Islet of Langerhans (tissue), 1 donor: ENCODE measurements at regions not wholly inside any gene's neighbourhood (a gene's known extent, or its start where the extent isn't known, plus 50 kb on each side); places are given as distances from the start of the nearest gene placed in this dataset.
"Not testable (repeated sequence)": the region's sequence is repeated elsewhere in the genome, so short reads cannot be mapped to it uniquely, and the experiment has no call there.

Experiments used
- FAIRE-seq: peaks from one replicate; lab custom pipeline; 2011; peaks lifted over from hg19 to GRCh38; lab: Jason Lieb, UNC

- no peak for FAIRE-seq
Measured at GRCh38 chr12:28776220-28776619, 372.9 kb upstream of the FAR2 start.

GRCh38 chr12:28776913-28777422 lies 372.1 kb upstream of the FAR2 start:
- FAIRE-seq, result no peak

GRCh38 chr12:28777603-28778365 lies 371.3 kb upstream of the FAR2 start:
- no peak for FAIRE-seq

DNA sequence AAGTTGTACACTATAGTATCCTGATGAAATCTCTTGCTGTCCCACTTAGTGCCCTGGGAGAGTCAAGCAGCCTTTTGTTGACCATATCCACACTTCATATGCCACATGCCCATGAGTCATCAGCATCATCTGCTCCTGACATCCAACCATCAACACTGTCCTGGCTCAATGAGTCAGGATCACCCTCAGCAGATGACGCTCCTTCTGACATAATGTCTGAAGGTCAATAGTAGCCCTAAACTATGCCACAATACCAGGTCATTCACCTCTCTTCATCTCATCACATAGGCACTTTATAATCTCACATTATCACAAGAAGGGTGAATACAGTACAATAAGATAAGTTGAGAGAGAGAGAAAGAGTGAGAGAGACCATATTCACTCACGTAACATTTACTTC lies 369.0 kb upstream of the FAR2 start:
- FAIRE-seq, result no peak

DNA sequence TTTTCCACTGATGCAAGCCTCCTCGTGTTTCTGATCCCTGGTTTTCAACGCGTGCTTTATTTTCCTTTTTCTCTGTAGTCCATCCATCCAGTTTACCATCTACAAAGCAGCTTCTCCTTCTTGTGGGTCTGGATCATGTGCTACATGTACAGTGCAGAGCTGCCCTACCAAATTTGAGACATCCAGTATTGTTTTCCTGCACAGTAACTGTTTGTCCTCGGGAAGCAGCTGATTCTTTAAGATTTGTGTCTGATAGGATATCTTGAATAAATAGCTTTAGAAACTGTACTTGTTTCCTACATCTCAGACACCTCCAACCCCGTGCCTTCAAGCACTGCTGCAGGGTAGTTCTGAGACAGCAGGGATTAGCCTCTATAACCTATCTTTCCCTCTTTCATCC lies 368.1 kb upstream of the FAR2 start:
- no peak for FAIRE-seq

- FAIRE-seq, result no peak
Measured at GRCh38 chr12:28781671-28782652, 367.1 kb upstream of the FAR2 start.

- FAIRE-seq, result no peak
Measured at GRCh38 chr12:28782812-28783211, 366.3 kb upstream of the FAR2 start.

GRCh38 chr12:28787151-28787550 lies 361.9 kb upstream of the FAR2 start:
- FAIRE-seq, result no peak

GRCh38 chr12:28788256-28788655 lies 360.8 kb upstream of the FAR2 start:
- not testable (repeated sequence) for FAIRE-seq

- FAIRE-seq, result no peak
Measured at GRCh38 chr12:28793581-28794151, 355.4 kb upstream of the FAR2 start.

DNA sequence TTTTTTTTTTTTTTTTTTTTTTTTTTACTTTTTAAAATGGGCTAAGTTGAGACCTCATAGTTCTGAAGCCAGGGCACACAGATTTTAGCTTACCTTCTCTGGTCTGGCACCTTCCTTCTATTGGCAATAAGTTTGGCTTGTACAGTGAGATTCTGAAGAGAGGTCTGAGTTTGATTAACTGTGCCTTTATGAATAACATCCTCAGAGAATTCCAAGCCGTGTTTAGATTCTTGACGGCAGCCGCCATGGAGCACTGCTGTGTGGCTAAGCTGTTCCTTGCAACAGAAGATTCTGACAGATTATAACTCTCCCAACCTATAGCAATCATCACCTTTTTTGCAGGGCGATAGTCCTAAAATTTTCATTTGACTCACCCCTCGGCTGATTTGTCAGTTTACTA lies 354.9 kb upstream of the FAR2 start:
- no peak for FAIRE-seq

GRCh38 chr12:28794786-28795185 lies 354.3 kb upstream of the FAR2 start:
- FAIRE-seq, result no peak

- FAIRE-seq, result no peak
Measured at GRCh38 chr12:28795311-28795710, 353.8 kb upstream of the FAR2 start.

DNA sequence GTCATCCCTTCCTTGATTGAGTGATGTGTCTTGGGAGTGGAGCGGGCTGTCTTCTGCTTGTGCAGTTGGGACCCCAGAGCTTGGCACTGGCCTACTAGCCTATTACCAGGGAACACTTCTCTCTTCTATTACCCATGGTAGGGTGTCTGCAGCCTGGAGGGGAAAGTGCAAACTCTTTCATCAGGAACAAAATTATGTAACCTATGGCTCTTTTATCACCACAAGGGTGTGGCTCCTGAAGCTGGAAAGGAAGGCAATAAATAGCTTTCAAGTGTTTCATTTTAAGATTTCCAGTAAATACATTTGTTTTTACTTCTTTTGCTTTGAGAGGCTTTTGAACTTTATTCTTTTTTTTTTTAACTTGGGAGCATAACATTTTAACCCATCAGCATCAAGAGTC lies 349.7 kb upstream of the FAR2 start:
- FAIRE-seq, result no peak

DNA sequence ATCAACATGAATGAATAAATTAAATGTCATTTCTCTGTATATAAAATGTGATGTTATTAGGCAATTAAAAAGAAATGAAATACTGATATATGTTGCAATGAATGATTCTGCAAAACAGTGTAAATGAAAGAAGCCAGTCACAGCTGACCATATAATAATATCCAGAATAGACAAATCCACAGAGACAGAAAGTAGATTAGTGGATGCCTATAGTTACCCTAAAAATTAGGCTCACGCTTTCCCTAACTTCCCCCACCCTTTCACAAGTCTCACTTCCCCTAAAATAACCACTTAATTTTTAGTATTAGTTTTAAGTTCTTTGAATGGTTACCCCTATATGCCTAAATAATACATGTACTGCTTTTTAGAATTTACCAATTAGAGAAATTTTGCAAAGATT lies 348.9 kb upstream of the FAR2 start:
- FAIRE-seq, result no peak

DNA sequence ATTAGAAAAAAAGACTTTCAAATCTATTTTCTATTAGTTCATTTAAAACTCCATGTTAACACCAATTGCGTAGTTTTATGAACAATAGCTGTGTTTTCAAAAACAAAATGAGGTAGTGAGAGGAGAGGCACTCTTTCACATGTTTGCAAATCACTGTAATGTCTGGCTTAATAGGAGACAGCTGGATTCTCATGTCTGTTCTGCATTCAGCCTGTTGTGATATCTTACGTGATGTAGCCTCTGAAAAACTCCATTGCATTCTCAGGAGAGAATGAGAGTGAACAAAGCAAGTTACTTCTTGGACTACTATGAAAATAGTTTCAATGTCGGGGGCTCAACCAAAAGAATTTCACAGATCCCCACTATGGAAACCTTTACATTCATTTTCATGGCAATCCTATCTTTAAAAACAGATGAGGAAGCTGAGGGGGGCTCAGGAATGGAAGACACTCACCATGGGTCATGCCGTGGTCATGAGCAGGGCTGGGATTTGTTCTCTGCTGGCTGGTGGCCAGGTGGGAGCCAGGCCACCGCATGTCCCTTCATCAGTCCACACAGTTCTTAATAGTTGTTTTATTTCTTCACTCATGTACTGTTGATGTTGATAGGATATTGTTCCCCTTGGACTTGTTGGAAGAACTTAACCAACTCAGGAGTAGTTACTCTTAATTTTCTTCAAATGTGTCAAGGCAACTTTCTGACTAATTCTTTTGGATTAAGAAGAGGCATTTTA lies 346.2 kb upstream of the FAR2 start:
- no peak for FAIRE-seq

- FAIRE-seq, result no peak
Measured at GRCh38 chr12:28807535-28807934, 341.5 kb upstream of the FAR2 start.

- no peak for FAIRE-seq
Measured at GRCh38 chr12:28811457-28811856, 337.6 kb upstream of the FAR2 start.

GRCh38 chr12:28814246-28814645 lies 334.8 kb upstream of the FAR2 start:
- FAIRE-seq, result no peak

DNA sequence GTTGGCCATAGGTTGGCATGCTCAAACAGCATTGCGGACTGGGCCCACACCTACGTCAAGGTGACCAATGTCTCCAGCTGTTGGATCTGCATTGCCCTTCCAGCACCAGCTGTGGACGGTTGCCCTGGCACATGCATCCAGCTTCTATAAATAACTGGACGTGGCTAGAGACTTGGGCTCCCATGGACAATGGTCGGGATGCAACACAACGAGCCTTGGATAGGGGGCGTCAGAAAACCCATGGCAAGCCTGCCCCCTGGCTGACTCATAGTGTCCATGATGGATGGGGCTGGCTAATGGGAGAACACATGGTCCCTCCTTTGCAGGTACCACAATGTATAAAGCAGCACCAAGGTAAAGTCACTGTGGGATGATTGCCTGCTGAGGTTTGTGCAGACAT lies 331.6 kb upstream of the FAR2 start:
- FAIRE-seq, result no peak

DNA sequence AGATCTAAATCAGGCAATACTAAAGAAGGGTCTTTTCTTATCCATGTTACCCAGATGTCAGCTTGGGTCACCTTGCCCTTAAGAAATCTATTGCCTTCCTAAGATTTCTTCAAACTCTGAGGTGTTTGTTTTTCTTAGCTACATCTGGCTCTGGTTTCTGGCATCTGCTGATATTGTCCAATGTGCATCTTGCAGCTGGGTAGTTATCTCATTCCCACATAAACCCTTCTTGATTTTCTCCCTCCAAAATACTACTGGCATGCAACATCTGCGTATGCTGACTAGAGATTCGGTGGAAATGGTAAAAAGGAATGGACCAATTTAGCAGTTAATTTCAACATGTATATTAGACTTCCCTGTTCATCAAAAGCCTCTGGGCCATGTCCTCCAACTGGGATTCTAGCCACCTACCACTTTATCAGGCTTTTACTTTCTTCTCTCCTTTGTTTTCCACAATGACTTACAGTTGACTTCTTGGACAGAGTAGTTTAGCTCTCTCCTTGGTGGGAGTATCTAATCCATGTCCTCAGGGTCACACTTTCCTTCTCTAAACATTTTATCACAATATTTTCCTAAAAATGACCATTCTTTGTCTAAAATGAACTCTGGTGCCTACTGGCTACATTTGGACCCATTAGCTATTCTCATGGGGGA lies 324.8 kb upstream of the FAR2 start:
- FAIRE-seq, result no peak

GRCh38 chr12:28824849-28825248 lies 324.2 kb upstream of the FAR2 start:
- no peak for FAIRE-seq
